Fibroblast of skin of right biceps (primary cell): ENCODE measurements at regions not wholly inside any gene's neighbourhood (a gene's known extent, or its start where the extent isn't known, plus 50 kb on each side); places are given as distances from the start of the nearest gene placed in this dataset.
"Not testable (repeated sequence)": the region's sequence is repeated elsewhere in the genome, so short reads cannot be mapped to it uniquely, and the experiment has no call there.

Source experiments
- DNase-seq: peaks from one replicate; pipeline ENCODE4 v3.0.0-alpha.2; 2013

DNA sequence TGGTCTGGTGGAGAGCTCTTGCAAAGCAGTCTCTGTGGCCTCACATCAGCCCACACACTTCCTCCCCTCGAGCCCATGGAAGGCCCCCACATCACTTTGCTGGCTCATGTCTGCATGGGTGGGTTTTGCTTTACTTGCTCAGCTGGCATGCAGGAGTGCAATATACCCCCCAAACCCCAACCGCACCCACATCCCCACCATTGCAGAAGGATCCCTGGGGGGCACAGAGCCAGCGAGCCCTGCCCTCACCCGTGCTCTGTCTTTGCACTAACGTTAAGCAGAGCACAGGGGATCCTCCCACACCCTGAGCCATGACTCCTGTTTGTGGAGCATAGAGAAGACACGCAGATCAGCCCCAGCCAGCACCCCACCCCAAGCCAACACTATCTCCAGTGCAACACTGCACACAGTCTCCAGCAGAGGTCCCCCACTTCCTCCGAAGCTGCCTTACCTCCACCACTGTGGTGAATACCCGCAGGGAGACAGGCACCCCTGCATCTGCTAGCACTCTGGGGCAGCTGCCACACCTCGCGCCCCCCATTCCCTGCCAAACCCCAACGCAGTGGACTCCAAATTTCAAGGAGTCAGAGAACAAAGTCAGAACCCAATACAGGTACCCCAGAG is 177.8 kb upstream of the RGPD4 start:
- no peak for DNase-seq

- no peak for DNase-seq
Observed at GRCh38 chr2:107657049-107657448, 169.6 kb upstream of the RGPD4 start.

GRCh38 chr2:107663632-107664031 is 163.1 kb upstream of the RGPD4 start:
- no peak for DNase-seq

DNA sequence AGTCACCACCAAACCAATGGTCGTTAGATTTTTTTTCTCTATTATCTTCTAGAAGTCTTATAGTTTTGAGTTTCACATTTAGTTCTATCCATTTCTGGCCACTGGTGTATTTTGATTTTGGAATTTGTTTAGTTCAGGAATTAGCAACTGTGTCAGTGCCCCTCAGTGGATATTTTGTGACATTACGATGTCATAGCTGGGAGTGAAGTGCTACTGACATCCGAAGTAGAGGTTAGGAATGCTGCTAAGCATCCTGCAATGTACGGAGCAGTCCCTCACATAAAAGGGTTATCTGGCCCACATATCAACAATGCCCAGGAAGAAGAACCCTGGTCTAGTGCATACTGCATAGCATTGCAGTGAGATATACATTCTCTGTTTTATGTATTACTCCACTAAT is 157.4 kb upstream of the RGPD4 start:
- DNase-seq: peak; percentile 41

- DNase-seq: peak; percentile 28
Observed at GRCh38 chr2:107681936-107682335, 144.8 kb upstream of the RGPD4 start.

- no peak for DNase-seq
Observed at GRCh38 chr2:107684421-107684820, 142.3 kb upstream of the RGPD4 start.

GRCh38 chr2:107685421-107685986 is 141.2 kb upstream of the RGPD4 start:
- DNase-seq: no peak

GRCh38 chr2:107687073-107687472 is 139.6 kb upstream of the RGPD4 start:
- DNase-seq: no peak

DNA sequence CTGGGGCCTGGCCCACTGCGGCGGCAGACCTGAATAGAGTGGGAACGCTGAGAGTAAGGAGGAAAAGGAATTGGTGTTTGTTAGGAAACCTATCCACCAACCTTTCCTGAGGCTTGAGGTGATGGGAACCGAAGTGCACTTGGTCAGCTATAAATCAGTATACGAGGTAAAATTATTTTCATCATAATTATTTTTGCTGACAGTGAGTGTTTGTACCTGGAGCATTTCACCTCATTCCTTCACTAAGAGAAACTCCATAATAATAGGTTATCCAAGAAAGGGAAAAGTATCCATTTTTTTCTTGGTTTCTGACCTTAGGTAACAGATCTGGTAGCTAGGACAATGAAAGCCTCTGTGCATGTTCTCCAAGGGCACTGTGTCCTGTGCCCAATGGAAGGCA is 138.6 kb upstream of the RGPD4 start:
- DNase-seq: no peak

DNA sequence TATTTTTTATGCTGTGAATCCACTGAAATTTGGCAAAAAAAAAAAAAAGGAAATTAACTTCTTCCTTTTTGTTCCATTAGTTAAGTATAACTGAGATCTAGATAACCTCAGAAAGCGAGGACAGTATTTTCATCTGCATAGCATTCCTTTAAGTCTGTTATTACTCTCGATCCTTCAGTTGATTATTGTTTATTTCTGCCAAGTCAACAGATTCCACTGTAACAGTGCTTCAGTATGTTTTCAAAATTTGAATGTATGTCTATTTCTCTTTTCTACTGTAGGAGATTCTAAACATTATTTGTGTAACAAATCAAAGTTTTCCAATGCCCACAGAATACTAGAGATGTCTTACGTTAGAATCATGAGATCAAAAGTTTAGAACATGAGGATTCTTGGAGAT is 133.1 kb upstream of the RGPD4 start:
- no peak for DNase-seq

DNA sequence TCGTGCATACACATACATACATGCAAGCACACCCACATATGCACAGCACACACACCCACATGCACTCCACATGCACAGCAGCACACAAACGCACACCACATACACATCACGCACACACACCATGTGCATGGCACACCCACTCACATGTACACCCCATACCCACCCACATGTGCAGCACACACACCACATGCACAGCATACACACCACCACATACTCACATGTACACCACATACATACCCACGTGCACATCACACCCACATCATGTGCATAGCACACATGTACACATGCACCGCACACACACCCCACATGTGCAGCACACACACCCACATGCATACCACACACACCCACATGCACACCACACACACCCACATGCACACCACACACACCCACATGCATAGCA is 132.0 kb upstream of the RGPD4 start:
- no peak for DNase-seq

DNA sequence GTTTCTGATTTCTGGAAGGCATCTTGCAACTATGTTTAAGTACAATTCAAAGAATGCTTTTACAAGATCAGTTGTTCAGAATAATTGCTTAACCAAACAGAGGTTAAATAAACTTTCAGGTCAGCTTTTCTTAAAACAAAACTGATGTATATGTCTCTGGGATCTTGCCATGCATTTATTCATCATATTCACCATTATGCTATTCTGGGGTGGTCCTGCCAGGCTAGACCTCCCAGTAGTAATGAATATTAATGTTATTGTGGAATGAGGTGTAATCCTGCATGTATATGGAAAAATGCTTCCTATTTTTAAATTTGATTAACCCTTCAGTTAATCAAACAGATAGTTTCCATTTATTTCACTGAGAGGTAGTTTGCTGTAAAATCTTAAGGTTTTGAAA is 129.3 kb upstream of the RGPD4 start:
- no peak for DNase-seq

DNA sequence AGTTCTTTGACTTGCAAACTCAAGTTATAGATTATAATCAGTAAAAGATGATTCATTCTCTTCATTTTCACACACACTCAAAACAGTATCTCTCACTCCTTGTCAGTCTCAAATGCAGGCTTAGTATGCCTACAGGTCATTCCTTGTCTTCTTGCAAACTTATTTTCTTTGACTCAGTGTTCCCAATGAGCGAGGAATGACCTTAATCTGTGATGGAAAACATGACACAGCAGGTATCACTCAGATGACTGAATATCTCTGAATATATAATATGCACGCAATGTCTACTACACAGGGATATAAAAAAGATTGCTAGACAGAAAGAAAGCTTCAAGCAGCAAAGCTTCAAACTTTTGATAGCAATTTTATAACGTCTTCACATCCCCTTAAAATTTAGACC is 127.8 kb upstream of the RGPD4 start:
- DNase-seq: no peak

GRCh38 chr2:107700073-107700472 is 126.6 kb upstream of the RGPD4 start:
- no peak for DNase-seq

GRCh38 chr2:107711941-107712340 is 114.8 kb upstream of the RGPD4 start:
- DNase-seq: no peak

DNA sequence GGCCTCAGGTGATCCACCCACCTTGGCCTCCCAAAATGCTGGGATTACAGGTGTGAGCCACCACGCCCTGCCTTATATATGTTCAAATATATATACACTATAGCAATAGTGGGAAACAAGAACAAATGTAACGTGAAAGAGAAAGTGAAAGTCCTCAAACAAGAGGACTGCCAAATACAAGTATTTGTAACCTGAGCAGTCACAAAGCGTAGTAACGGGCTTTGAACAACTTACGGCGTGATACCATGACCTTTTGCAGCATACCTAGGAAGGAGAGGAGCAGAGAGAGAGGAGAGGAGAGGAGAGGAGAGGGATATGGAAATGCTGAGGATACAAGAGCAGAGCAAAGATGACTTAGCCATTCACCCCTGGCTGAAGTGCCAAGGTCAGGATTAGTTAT is 113.8 kb upstream of the RGPD4 start:
- no peak for DNase-seq

GRCh38 chr2:107717661-107718060 is 109.0 kb upstream of the RGPD4 start:
- no peak for DNase-seq

DNA sequence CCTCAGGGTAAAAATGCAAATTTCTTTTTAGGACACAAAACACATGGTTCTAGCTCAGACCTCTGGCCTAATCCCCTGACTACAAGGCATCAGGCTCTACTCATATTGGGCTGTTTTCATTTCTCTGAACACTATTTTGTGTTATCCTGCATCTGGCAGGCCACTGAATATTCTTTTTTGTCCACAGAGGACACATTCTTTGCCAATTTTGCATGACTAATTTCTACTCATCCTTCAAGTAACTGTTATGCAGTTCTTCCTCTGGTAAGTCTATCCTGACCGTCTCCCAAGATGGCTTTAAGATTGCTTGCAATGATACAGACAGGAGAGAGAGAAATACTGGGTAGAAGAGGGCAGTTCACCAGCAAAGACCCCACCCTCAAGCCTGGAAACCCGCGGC is 107.6 kb upstream of the RGPD4 start:
- DNase-seq: no peak

DNA sequence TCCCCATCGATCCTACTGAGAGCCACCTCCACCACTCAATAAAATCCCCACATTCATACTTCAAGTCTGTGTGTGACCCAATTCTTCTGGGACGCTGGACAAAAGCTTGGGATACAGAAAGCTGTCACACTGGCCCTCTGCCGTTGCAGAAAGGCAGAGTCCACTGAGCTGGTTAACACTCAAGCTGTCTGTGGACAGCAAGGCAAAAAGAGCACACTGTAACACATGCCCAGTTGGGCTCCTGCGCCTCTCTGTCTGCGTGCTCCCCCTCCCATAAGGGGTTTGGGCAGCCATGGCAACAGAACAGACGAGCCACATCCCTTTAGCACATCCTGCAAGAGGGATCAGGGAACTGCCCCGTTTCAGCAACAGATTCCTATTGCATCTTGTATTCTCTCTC is 106.9 kb upstream of the RGPD4 start:
- no peak for DNase-seq

DNA sequence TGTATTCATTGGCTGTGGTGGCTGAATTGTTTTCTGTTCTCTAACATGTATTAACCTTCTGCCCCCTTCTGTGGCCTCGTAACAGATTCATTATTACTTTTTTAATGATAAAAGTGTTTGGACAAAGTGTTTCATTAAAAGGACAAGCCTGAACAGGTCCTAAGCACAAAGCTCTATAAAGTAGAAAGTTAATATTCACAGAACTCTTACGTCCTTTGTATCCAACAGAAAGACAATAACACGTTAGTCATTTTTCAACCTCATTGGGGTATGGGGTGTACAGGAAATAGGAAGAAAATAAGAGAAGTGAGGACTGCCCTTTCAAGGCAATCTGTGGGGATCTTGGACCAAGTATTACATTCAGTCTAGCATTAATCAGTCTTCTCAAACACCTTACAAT is 105.5 kb upstream of the RGPD4 start:
- DNase-seq: no peak

GRCh38 chr2:107721586-107721985 is 105.1 kb upstream of the RGPD4 start:
- DNase-seq: no peak

GRCh38 chr2:107725824-107726223 is 100.9 kb upstream of the RGPD4 start:
- not testable (repeated sequence) for DNase-seq

DNA sequence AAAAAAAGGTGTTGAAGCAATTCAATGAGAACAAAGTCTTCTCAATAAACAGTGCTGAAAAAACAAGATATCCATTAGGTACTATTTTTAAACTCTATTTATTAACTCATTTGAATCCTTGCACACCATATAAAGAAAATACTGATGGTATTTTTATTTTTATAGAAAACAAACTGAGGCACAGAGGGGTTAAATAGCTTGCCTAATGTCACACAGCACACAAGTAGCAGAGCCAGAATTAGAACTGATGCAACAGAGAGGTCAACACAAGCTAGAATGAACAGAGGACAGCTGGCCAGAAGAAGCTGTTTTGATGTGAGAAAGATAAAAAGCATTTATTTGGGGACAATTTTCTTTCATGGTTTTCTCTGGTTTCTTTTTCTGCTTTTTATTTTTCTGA is 99.4 kb upstream of the RGPD4 start:
- no peak for DNase-seq

DNA sequence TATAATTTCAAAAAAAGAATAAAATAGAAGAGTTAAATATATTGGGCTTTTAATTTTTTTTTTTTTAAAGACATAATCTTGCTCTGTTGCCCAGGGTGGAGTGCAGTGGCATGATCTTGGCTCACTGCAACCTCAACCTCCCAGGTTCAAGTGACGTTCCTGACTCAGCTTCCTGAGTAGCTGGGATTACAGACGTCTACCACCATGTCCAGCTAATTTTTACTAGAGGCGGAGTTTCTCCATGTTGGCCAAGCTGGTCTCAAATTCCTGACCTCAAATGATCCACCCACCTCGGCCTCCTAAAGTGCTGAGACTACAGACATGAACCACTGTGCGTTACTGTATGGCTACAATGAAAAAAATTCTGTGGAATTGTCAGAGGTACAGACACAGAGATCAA is 98.1 kb upstream of the RGPD4 start:
- no peak for DNase-seq

- no peak for DNase-seq
Observed at GRCh38 chr2:107729440-107729839, 97.3 kb upstream of the RGPD4 start.
